ENCODE measurements at regions not wholly inside any gene's neighbourhood (a gene's known extent, or its start where the extent isn't known, plus 50 kb on each side); places are given as distances from the start of the nearest gene placed in this dataset.

- no peak for DNase-seq
Observed at GRCh38 chr1:232682248-232682647, 52.3 kb upstream of the SIPA1L2 start.

- DNase-seq: peak in 1 of 2 experiments; percentile 10
Observed at GRCh38 chr1:232684371-232685105, 54.6 kb upstream of the SIPA1L2 start.

- no peak for DNase-seq
Observed at GRCh38 chr1:232686346-232686745, 56.4 kb upstream of the SIPA1L2 start.

DNA sequence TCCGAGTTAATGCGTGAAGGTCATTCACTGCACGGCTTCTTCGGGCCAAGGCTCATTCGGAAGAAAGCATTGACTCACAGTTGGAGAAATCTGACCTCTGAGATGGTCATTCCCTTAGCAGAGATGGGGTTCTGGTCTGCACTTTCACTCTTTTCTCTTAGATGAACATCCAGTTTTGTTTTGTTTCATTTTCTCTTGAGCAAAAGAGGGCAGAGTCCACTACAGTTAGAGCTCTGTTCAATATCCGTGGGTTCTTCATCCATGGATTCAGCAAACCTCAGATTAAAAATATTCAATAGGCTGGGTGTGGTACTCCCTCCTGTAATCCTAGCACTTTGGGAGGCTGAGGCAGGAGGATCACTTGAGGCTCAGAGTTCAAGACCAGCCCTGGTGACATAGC lies 57.4 kb upstream of the SIPA1L2 start:
- no peak for DNase-seq

- no peak for DNase-seq
Observed at GRCh38 chr1:232687728-232688127, 57.8 kb upstream of the SIPA1L2 start.

GRCh38 chr1:232688398-232688797 lies 58.5 kb upstream of the SIPA1L2 start:
- no peak for DNase-seq

- DNase-seq: no peak
Observed at GRCh38 chr1:232689711-232690110, 59.8 kb upstream of the SIPA1L2 start.

- DNase-seq: no peak
Observed at GRCh38 chr1:232690285-232690935, 60.5 kb upstream of the SIPA1L2 start.

- no peak for DNase-seq
Observed at GRCh38 chr1:232694475-232694874, 64.5 kb upstream of the SIPA1L2 start.

GRCh38 chr1:232695621-232696385 lies 65.9 kb upstream of the SIPA1L2 start:
- no peak for DNase-seq

GRCh38 chr1:232696466-232696865 lies 66.5 kb upstream of the SIPA1L2 start:
- DNase-seq: no peak

DNA sequence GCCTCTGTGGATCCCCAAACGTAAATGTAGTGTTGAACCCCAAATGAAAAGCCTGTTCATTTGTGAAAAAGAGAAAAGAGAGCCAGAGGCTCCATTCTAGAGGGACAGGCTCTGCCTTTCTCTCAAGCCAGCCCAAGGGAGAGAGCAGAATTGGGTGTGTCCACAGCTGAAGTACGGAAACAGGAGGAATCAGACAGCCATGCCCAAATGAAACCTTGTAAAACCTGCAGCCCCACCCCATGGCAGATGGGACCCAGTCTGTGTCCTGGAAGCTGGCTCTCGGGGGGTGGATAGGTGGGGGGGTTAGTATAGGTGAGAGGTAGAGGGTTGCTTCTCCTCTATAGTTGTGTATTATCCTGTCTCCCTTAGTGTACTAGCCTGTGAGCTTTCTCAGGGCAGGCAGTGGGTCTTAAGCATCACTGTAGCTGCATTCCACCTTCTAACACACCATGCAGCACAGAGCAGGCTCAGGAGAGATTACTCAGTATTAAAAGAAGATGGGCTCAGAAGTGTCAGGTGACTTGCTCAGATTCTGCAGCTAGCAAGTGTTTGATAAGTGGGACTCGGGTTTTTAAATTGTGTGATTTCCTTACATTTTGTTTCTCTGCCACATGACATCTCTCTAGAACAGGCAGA lies 67.4 kb upstream of the SIPA1L2 start:
- no peak for DNase-seq

GRCh38 chr1:232699814-232700213 lies 69.9 kb upstream of the SIPA1L2 start:
- no peak for DNase-seq

- no peak for DNase-seq
Observed at GRCh38 chr1:232702911-232703310, 73.0 kb upstream of the SIPA1L2 start.

DNA sequence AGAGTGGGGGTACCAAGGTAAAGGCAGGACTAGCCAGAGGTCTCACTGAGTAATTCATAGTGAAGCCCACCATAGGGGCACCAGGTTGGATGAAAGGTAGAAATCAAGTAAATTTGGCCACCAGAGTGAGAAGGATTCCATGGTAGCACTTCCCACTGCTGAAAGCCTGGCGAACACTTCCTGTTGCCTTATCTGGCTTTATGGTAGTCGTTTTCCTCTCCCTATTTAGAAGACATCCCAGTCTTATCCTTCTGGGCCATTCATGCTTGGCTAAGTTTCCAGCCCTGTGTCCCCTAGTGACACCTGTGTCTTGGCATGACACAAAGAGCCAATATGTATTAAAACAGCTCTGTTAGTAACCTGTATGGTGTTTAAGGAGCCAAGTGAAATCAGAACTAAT lies 74.3 kb upstream of the SIPA1L2 start:
- no peak for DNase-seq

- peak in 1 of 2 experiments; percentile 31 for DNase-seq
Observed at GRCh38 chr1:232704694-232705680, 75.1 kb upstream of the SIPA1L2 start.

GRCh38 chr1:232705815-232706575 lies 76.1 kb upstream of the SIPA1L2 start:
- DNase-seq: no peak

- DNase-seq: no peak
Observed at GRCh38 chr1:232707142-232707541, 77.2 kb upstream of the SIPA1L2 start.

- DNase-seq: no peak
Observed at GRCh38 chr1:232709386-232709785, 79.5 kb upstream of the SIPA1L2 start.

DNA sequence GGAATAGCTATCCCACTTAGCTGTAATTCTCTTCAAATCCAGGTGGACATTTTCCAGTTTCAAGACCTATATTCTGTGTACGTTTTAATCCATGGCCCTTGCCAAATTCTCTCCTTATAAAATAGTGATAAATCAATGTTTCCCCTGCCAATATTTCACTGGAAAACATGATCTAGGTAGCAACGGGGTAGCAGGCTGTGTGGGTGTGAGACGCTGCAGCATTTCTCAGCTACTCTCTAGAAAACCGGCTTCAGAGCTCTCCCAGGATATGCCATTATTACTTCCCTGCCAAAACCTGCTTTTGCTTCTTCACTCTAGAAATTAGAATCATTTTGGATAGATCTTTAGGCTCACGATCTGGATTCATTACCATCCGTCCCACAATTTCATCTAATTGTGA lies 82.1 kb upstream of the SIPA1L2 start:
- DNase-seq: no peak

DNA sequence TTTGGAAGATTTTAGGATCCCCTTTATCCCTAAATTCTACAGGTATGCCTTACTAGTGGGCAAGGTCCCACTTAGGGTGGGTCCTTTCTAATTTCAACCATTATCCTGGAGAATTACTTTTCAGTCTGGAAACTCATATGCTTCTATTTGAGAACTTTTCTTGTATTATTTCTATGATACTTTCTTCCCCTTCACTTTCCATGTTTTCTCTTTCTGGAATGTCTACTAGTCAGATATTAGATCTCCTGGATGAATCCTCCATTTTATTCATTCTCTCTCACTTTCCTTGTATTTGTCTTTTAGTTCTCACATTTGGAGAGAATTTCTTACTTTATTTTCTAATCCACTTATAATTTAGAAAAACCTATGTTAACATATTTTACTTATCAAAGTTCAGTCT lies 83.9 kb upstream of the SIPA1L2 start:
- DNase-seq: no peak

All from SHP77 (cell line).